H1 (cell line): ENCODE measurements at regions not wholly inside any gene's neighbourhood (a gene's known extent, or its start where the extent isn't known, plus 50 kb on each side); places are given as distances from the start of the nearest gene placed in this dataset.

Experiments
- CTCF ChIA-PET: fragments of 300-600 bp; sonication (Branson Sonifier 250); formaldehyde crosslinking; loops from one replicate; lab custom pipeline; 2021; ENCODE audit not compliant: partially characterized antibody; lab: Charles Lee
- POLR2A ChIA-PET: fragments of 300-600 bp; sonication (Branson Sonifier 250); formaldehyde crosslinking; loops from one replicate; lab custom pipeline; 2021; ENCODE audit warnings: inconsistent platforms; ENCODE audit not compliant: partially characterized antibody; lab: Charles Lee
- DNase-seq, 2 experiments: peaks; one replicate each; pipeline versions ENCODE4 v3.0.0 to v3.0.0-alpha.2; 2010 to 2022; ENCODE audit warnings: low spot score in 2 of 2, low read depth in 1 of 2, mixed read lengths in 1 of 2
- FAIRE-seq: peaks from 2 replicates; lab custom pipeline; 2011; peaks lifted over from hg19 to GRCh38; lab: Jason Lieb, UNC
- H2AFZ ChIP-seq: 2 replicates; pipeline ENCODE4 v1.8.1; 2012; ENCODE audit warnings: low read length, inconsistent platforms
- H2AK5ac ChIP-seq: 2 replicates; pipeline ENCODE4 v1.6.1; 2013; ENCODE audit warnings: low read depth, low read length
- H2BK120ac ChIP-seq: replicated peaks from 2 replicates; pipeline ENCODE3; 2013; ENCODE audit warnings: low read depth, low read length, inconsistent platforms
- H2BK12ac ChIP-seq: 2 replicates; pipeline ENCODE4 v1.6.1; 2013; ENCODE audit warnings: low read depth, low read length
- H2BK15ac ChIP-seq: 2 replicates; pipeline ENCODE4 v1.6.1; 2013; ENCODE audit warnings: low read length
- H2BK20ac ChIP-seq: 2 replicates; pipeline ENCODE4 v1.6.1; 2013; ENCODE audit warnings: low read length
- H2BK5ac ChIP-seq: 2 replicates; pipeline ENCODE4 v1.6.1; 2013; ENCODE audit warnings: low read depth, low read length
- H3K14ac ChIP-seq: 2 replicates; pipeline ENCODE4 v1.6.1; 2013; ENCODE audit warnings: inconsistent platforms; ENCODE audit not compliant: insufficient read length
- H3K18ac ChIP-seq: 2 replicates; pipeline ENCODE4 v1.6.1; 2013; ENCODE audit warnings: low read length; ENCODE audit errors: extremely low read depth
- H3K23ac ChIP-seq: 2 replicates; pipeline ENCODE4 v1.6.1; 2013; ENCODE audit warnings: inconsistent platforms; ENCODE audit not compliant: insufficient read length
- H3K23me2 ChIP-seq: 2 replicates; pipeline ENCODE4 v1.6.1; 2013; ENCODE audit warnings: low read depth, low read length
- H3K27ac ChIP-seq: 2 replicates; pipeline ENCODE4 v1.6.1; 2011; ENCODE audit warnings: low read depth, low read length, inconsistent platforms
- H3K27me3 ChIP-seq, 4 experiments: replicated peaks in 1 of 4; 1 replicate in 1 of 4; 2 replicates in 3 of 4; pipeline versions ENCODE4 v1.6.1 to v1.8.1; 2011 to 2013; ENCODE audit warnings: low read length in 3 of 4, mild to moderate bottlenecking in 3 of 4, inconsistent platforms in 2 of 4, mixed read lengths in 2 of 4, moderate library complexity in 1 of 4; ENCODE audit not compliant: control insufficient read depth in 3 of 4, insufficient read depth in 3 of 4; ENCODE audit errors: extremely low read depth in 1 of 4
- H3K36me3 ChIP-seq, 4 experiments: 2 replicates each; pipeline versions ENCODE4 v1.6.1 to v1.8.1; 2011 to 2013; ENCODE audit warnings: mild to moderate bottlenecking in 4 of 4, low read length in 3 of 4, moderate library complexity in 2 of 4, control low read depth in 1 of 4, inconsistent platforms in 1 of 4; ENCODE audit not compliant: insufficient read depth in 4 of 4, control insufficient read depth in 2 of 4
- H3K4ac ChIP-seq: replicated peaks from 2 replicates; pipeline ENCODE3; 2013; ENCODE audit warnings: low read length, low read depth, mixed read lengths, inconsistent platforms; ENCODE audit not compliant: insufficient read length
- H3K4me1 ChIP-seq, 4 experiments: replicated peaks in 1 of 4; 1 replicate in 1 of 4; 2 replicates in 3 of 4; pipeline versions ENCODE4 v1.6.1 to v1.8.1; 2011 to 2013; ENCODE audit warnings: low read length in 3 of 4, inconsistent platforms in 2 of 4, mixed read lengths in 1 of 4; ENCODE audit not compliant: insufficient read depth in 4 of 4, control insufficient read depth in 3 of 4
- H3K4me2 ChIP-seq, 2 experiments: 2 replicates each; pipeline versions ENCODE4 v1.6.1 to v1.8.1; 2011 to 2013; ENCODE audit warnings: low read depth in 2 of 2, low read length in 2 of 2, control low read depth in 1 of 2, inconsistent platforms in 1 of 2, mild to moderate bottlenecking in 1 of 2; ENCODE audit not compliant: insufficient read depth in 1 of 2
- H3K4me3 ChIP-seq, 4 experiments: fragments of 200-600, 300-600 bp in 1 of 4; sonication (generic), shearing (Covaris generic), sonication (Bioruptor Twin) in 1 of 4; 2 replicates each; pipeline versions ENCODE4 v1.5.1 to v1.8.1; 2011 to 2016; ENCODE audit warnings: low read length in 4 of 4, low read depth in 3 of 4, control low read depth in 2 of 4, inconsistent platforms in 2 of 4, mild to moderate bottlenecking in 2 of 4, mixed read lengths in 1 of 4, moderate library complexity in 1 of 4; ENCODE audit not compliant: insufficient read depth in 2 of 4; ENCODE audit errors: extremely low read depth in 1 of 4
- H3K56ac ChIP-seq: replicated peaks from 2 replicates; pipeline ENCODE3; 2013; ENCODE audit warnings: low read depth, mild to moderate bottlenecking, mixed read lengths, low read length, inconsistent platforms; ENCODE audit not compliant: insufficient read length
- H3K79me1 ChIP-seq: 2 replicates; pipeline ENCODE4 v1.6.1; 2013; ENCODE audit warnings: low read depth, low read length, control low read depth
- H3K79me2 ChIP-seq, 2 experiments: 2 replicates each; pipeline versions ENCODE4 v1.6.1 to v1.8.1; 2012 to 2013; ENCODE audit warnings: low read length in 2 of 2, mild to moderate bottlenecking in 2 of 2, inconsistent platforms in 1 of 2; ENCODE audit not compliant: insufficient read depth in 2 of 2, control insufficient read depth in 1 of 2
- H3K9ac ChIP-seq, 4 experiments: replicated peaks in 1 of 4; 1 replicate in 1 of 4; 2 replicates in 3 of 4; pipeline versions ENCODE4 v1.6.1 to v1.8.1; 2011 to 2013; ENCODE audit warnings: low read depth in 3 of 4, low read length in 3 of 4, control low read depth in 2 of 4, mild to moderate bottlenecking in 2 of 4, moderate library complexity in 2 of 4, inconsistent platforms in 1 of 4; ENCODE audit errors: extremely low read depth in 1 of 4
- H3K9me3 ChIP-seq, 2 experiments: 2 replicates each; pipeline versions ENCODE4 v1.6.1 to v1.8.1; 2012 to 2013; ENCODE audit warnings: mild to moderate bottlenecking in 2 of 2, moderate library complexity in 2 of 2, control low read depth in 1 of 2, inconsistent platforms in 1 of 2, low read depth in 1 of 2, low read length in 1 of 2, mixed read lengths in 1 of 2; ENCODE audit not compliant: insufficient read depth in 2 of 2
- H4K20me1 ChIP-seq, 2 experiments: replicated peaks in 1 of 2; 2 replicates each; pipeline versions ENCODE3 to v1.8.1; 2011 to 2013; ENCODE audit warnings: inconsistent platforms in 2 of 2, low read length in 2 of 2, mild to moderate bottlenecking in 1 of 2; ENCODE audit not compliant: insufficient read depth in 2 of 2, control insufficient read depth in 1 of 2
- H4K5ac ChIP-seq: 2 replicates; pipeline ENCODE4 v1.6.1; 2013; ENCODE audit warnings: low read length, low read depth, mixed read lengths, inconsistent platforms; ENCODE audit not compliant: insufficient read length
- H4K8ac ChIP-seq: 2 replicates; pipeline ENCODE4 v1.8.0; 2013; ENCODE audit warnings: mild to moderate bottlenecking, moderate library complexity, low read length, inconsistent platforms; ENCODE audit not compliant: insufficient read depth; ENCODE audit errors: extremely low read depth
- H4K91ac ChIP-seq: replicated peaks from 2 replicates; pipeline ENCODE3; 2013; ENCODE audit warnings: low read length, mixed read lengths, inconsistent platforms; ENCODE audit not compliant: insufficient read length
- FOSL1 ChIP-seq: IDR thresholded peaks from 2 replicates; pipeline ENCODE4 v1.6.1; 2011; ENCODE audit warnings: mild to moderate bottlenecking, low read depth, low read length, moderate library complexity; ENCODE audit not compliant: insufficient read depth
- HDAC6 ChIP-seq: IDR thresholded peaks from one replicate; pipeline ENCODE4 v1.7.1; 2012; ENCODE audit warnings: low read depth, mild to moderate bottlenecking, inconsistent platforms, low read length, moderate library complexity
- POLR2A ChIP-seq, 2 experiments: IDR thresholded peaks; 1 replicate in 1 of 2; 2 replicates in 1 of 2; pipeline ENCODE4 v1.6.1; 2011; ENCODE audit warnings: low read depth in 2 of 2, low read length in 2 of 2, mild to moderate bottlenecking in 2 of 2; ENCODE audit errors: control extremely low read depth in 1 of 2
- RAD21 ChIP-seq, 2 experiments: IDR thresholded peaks in 1 of 2; conservative IDR thresholded peaks in 1 of 2; 2 replicates each; pipeline ENCODE4 v1.6.1; 2011; ENCODE audit warnings: low read depth in 2 of 2, low read length in 2 of 2, improper control_type of control experiment in 1 of 2, inconsistent platforms in 1 of 2, mild to moderate bottlenecking in 1 of 2, moderate library complexity in 1 of 2
- RNF2 ChIP-seq: fragments of 200-900, 300-1000 bp; sonication (generic); IDR thresholded peaks from 2 replicates; pipeline ENCODE4 v1.7.1; 2016; ENCODE audit warnings: borderline replicate concordance, low read depth, mild to moderate bottlenecking, antibody characterized with exemption, low read length; ENCODE audit not compliant: poor library complexity, severe bottlenecking; ENCODE audit errors: missing control alignments
- WGBS, 2 experiments: shearing (Covaris generic) in 1 of 2; methylation state at CpG; one replicate each; pipeline versions ENCODE4 v1.1.6 to v1.1.7; 2013 to 2015; ENCODE audit warnings: low lambda C conversion rate in 2 of 2, mixed read lengths in 2 of 2, inconsistent platforms in 1 of 2, low coverage in 1 of 2, missing lambda C conversion rate in 1 of 2; ENCODE audit not compliant: insufficient replicate concordance in 2 of 2, insufficient coverage in 1 of 2, insufficient read length in 1 of 2; ENCODE audit errors: extremely low coverage in 1 of 2, missing lambda C conversion rate in 1 of 2; 5-methylcytosine and 5-hydroxymethylcytosine counted together

GRCh38 chr5:148747536-148747906 lies 78.9 kb upstream of the ADRB2 start:
- Histone ChIP-seq H4K8ac (no peak overlapping the region), H3K4ac (no peak overlapping the region), H3K79me1 (no peaks in the 10 kb centered on the region), H3K23me2 (no peaks in the 10 kb centered on the region), H2AFZ (no peak overlapping the region), H3K4me1 (no peaks in the 10 kb centered on the region), H3K4me3 (no peak overlapping the region), H2BK20ac (no peak overlapping the region), H3K56ac (no peak overlapping the region), H3K36me3 (0 out of 8 replicates have a peak, but pooled peaks cover 0 to 3% (median 0%) of the 10 kb centered on the region in 4 experiments), H2BK15ac (no peak overlapping the region), H2BK120ac (no peak overlapping the region), H2AK5ac (no peak overlapping the region), H4K91ac (no peak overlapping the region), H3K79me2 (no peaks in the 10 kb centered on the region), H3K27ac (no peak overlapping the region), H3K27me3 (no peaks in the 10 kb centered on the region), H3K23ac (no peak overlapping the region), H4K20me1 (no peaks in the 10 kb centered on the region), H2BK12ac (no peak overlapping the region), H4K5ac (no peak overlapping the region), H3K9ac (no peak overlapping the region), H3K9me3 (no peaks in the 10 kb centered on the region), H2BK5ac (no peak overlapping the region), H3K14ac (no peak overlapping the region), H3K18ac (no peak overlapping the region), H3K4me2 (no peak overlapping the region)
- WGBS, 2 experiments, result 80% methylated on average over 2 of the region's 2 CpGs; no CpG with 5 or more reads in 1 of the 2 experiments
- DNase-seq, result no peak
- FAIRE-seq, result no peak
- ChIA-PET CTCF (interaction anchor here (1.2 to 24.0 kb wide), 6 partner anchors 8 to 288 kb away, joined by 3 to 433 read pairs (median 6); no protein-coding TSS in a partner anchor), POLR2A (no interaction called here)
- TF ChIP-seq HDAC6 (no peak), RNF2 (no peak), FOSL1 (no peak), POLR2A (IDR thresholded peaks at IDR 0.05; ENCODE audit: control extremely low read depth in 1 of 2, low read depth in 2 of 2, low read length in 2 of 2) (no peak), RAD21 (IDR thresholded peaks at IDR 0.05 in 1 of 2, conservative IDR thresholded peaks at IDR 0.05 in 1 of 2; ENCODE audit: low read depth in 2 of 2, low read length in 2 of 2) (no peak)
